ENCODE measurements at regions not wholly inside any gene's neighbourhood (a gene's known extent, or its start where the extent isn't known, plus 50 kb on each side); places are given as distances from the start of the nearest gene placed in this dataset.

DNA sequence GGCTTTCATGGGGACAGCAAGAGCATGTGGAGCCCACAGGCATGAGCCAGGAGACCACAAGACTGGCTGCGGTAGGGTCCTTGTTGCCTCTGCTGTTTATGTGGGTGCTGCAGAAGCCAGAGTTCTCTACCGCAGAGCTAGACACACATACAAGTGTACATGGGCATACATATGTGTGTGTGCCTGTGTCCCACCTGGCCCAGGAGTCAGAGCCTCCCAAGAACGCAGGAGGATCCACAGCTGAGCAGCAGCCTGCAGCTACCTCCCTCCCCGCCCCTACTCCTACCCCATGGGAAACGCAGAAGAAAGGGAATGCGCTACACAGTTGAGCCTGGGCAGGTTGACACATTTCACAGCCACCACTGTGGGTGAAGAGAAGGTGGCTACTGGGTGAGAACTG, 438.1 kb upstream of the SMIM21 start:
- TF ChIP-seq, protein P1, sequence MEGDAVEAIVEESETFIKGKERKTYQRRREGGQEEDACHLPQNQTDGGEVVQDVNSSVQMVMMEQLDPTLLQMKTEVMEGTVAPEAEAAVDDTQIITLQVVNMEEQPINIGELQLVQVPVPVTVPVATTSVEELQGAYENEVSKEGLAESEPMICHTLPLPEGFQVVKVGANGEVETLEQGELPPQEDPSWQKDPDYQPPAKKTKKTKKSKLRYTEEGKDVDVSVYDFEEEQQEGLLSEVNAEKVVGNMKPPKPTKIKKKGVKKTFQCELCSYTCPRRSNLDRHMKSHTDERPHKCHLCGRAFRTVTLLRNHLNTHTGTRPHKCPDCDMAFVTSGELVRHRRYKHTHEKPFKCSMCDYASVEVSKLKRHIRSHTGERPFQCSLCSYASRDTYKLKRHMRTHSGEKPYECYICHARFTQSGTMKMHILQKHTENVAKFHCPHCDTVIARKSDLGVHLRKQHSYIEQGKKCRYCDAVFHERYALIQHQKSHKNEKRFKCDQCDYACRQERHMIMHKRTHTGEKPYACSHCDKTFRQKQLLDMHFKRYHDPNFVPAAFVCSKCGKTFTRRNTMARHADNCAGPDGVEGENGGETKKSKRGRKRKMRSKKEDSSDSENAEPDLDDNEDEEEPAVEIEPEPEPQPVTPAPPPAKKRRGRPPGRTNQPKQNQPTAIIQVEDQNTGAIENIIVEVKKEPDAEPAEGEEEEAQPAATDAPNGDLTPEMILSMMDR (IDR thresholded peaks at IDR 0.05; ENCODE audit: insufficient read depth, low read depth, low read length), result no peak
- TF ChIP-seq EZH2 (IDR thresholded peaks at IDR 0.05; ENCODE audit: insufficient read depth, low read length), result no peak

All from astrocyte (in vitro differentiated cells and primary cell).